ENCODE measurements at regions not wholly inside any gene's neighbourhood (a gene's known extent, or its start where the extent isn't known, plus 50 kb on each side); places are given as distances from the start of the nearest gene placed in this dataset.

DNA sequence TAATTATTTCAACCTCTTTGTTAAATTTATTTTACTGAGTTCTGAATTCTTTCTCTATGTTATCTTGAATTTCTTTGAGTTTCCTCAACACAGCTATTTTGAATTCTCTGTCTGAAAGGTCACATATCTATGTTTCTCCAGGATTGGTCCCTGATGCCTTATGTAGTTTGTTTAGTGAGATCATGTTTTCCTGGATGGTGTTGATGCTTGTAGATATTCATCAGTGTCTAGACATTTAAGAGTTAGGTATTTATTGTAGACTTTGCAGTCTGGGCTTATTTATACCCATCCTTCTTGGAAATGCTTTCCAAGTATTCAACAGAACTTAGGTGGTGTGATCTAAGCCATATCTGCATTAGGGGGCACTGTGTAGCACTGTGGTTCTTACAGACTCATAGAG is 70.2 kb upstream of the SLC27A6 start:
- TF ChIP-seq, protein P1, sequence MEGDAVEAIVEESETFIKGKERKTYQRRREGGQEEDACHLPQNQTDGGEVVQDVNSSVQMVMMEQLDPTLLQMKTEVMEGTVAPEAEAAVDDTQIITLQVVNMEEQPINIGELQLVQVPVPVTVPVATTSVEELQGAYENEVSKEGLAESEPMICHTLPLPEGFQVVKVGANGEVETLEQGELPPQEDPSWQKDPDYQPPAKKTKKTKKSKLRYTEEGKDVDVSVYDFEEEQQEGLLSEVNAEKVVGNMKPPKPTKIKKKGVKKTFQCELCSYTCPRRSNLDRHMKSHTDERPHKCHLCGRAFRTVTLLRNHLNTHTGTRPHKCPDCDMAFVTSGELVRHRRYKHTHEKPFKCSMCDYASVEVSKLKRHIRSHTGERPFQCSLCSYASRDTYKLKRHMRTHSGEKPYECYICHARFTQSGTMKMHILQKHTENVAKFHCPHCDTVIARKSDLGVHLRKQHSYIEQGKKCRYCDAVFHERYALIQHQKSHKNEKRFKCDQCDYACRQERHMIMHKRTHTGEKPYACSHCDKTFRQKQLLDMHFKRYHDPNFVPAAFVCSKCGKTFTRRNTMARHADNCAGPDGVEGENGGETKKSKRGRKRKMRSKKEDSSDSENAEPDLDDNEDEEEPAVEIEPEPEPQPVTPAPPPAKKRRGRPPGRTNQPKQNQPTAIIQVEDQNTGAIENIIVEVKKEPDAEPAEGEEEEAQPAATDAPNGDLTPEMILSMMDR (IDR thresholded peaks at IDR 0.05): no peak
- TF ChIP-seq POLR2AphosphoS5 (IDR thresholded peaks at IDR 0.05): no peak
- no peak for TF ChIP-seq POLR2A (IDR thresholded peaks at IDR 0.05)
